ENCODE measurements at regions not wholly inside any gene's neighbourhood (a gene's known extent, or its start where the extent isn't known, plus 50 kb on each side); places are given as distances from the start of the nearest gene placed in this dataset.
"Not testable (repeated sequence)": the region's sequence is repeated elsewhere in the genome, so short reads cannot be mapped to it uniquely, and the experiment has no call there.

DNA sequence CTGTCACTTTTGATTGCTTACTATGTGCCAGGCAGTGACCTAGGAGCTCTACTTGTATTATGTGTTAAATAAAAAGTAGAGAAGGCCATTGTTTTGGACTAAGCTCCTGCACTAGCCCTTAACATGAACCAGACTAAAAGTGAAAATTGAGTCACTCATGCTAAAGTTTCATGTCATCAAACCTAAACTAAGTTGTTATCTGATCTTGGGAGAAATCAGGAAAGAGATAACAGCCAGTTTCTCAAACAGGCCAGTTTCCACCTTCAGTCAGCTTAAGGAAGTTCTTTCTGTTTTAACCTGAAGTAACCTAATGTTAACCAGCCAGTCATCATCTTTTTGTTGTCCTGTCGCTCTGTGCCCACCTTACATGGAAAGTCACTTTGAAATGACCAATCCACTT, 102.1 kb upstream of the MARK1 start:
- ATAC-seq (no peak), DNase-seq (ENCODE audit: low read depth, low spot score) (no peak)
- Histone ChIP-seq H3K4me3 (ENCODE audit: low read depth in 2 of 2, low read length in 2 of 2) (no peak overlapping the region), H3K36me3 (ENCODE audit: control insufficient read depth, insufficient read depth, low read length) (no peaks in the 10 kb centered on the region), H3K9me3 (ENCODE audit: control insufficient read depth, insufficient read depth, low read depth, low read length) (no peaks in the 10 kb centered on the region), H3K27me3 (ENCODE audit: control insufficient read depth, insufficient read depth, low read length) (no peaks in the 10 kb centered on the region), H3K4me1 (ENCODE audit: control insufficient read depth, insufficient read depth, low read length) (no peaks in the 10 kb centered on the region), H3K27ac (ENCODE audit: low read length) (no peak overlapping the region)
- intact Hi-C loops (cut with micrococcal nuclease; ENCODE audit: unreplicated experiment), result no loop called here
- TF ChIP-seq, protein P1, sequence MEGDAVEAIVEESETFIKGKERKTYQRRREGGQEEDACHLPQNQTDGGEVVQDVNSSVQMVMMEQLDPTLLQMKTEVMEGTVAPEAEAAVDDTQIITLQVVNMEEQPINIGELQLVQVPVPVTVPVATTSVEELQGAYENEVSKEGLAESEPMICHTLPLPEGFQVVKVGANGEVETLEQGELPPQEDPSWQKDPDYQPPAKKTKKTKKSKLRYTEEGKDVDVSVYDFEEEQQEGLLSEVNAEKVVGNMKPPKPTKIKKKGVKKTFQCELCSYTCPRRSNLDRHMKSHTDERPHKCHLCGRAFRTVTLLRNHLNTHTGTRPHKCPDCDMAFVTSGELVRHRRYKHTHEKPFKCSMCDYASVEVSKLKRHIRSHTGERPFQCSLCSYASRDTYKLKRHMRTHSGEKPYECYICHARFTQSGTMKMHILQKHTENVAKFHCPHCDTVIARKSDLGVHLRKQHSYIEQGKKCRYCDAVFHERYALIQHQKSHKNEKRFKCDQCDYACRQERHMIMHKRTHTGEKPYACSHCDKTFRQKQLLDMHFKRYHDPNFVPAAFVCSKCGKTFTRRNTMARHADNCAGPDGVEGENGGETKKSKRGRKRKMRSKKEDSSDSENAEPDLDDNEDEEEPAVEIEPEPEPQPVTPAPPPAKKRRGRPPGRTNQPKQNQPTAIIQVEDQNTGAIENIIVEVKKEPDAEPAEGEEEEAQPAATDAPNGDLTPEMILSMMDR (IDR thresholded peaks at IDR 0.05), result no peak
- TF ChIP-seq SIN3A (IDR thresholded peaks at IDR 0.05; ENCODE audit: borderline replicate concordance, insufficient read depth, low read depth, low read length), result no peak
- TF ChIP-seq POLR2AphosphoS5 (IDR thresholded peaks at IDR 0.05; ENCODE audit: low read depth, low read length), result no peak
- ChIA-PET POLR2A (no interaction called here), CTCF (no interaction called here)
- in situ Hi-C loops (cut with HindIII; ENCODE audit: low pct_unique_long_range_greater_than_20kb, low sequenced_read_pairs), result no loop called here
- BruUV-seq (replicated peaks), result no TSS peak

DNA sequence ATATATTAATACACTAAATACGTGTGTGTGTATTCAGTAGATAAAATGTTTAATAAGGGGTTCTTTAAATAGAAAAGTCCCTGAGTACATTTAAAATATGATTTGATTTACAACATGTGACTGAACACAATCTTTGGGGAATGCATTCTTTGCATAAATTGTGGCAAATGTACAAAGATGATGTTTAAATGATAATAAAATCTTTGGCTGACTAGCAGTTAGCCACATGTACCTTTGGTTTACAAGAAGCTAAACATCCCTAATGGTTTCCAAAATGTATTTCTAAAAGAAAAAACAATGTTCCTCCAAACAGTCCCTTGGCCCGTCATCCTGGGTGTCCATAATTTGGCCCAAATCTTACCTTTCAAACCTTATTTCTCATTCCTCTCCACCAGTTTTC, 106.4 kb upstream of the MARK1 start:
- ChIA-PET CTCF (no interaction called here), POLR2A (no interaction called here)
- Histone ChIP-seq H3K9me3 (ENCODE audit: control insufficient read depth, insufficient read depth, low read depth, low read length) (no peaks in the 10 kb centered on the region), H3K27me3 (ENCODE audit: control insufficient read depth, insufficient read depth, low read length) (no peaks in the 10 kb centered on the region), H3K4me1 (ENCODE audit: control insufficient read depth, insufficient read depth, low read length) (no peaks in the 10 kb centered on the region; the same call in 1 of the 2 replicates), H3K27ac (ENCODE audit: low read length) (no peak overlapping the region), H3K36me3 (ENCODE audit: control insufficient read depth, insufficient read depth, low read length) (no peaks in the 10 kb centered on the region), H3K4me3 (ENCODE audit: low read depth in 2 of 2, low read length in 2 of 2) (no peak overlapping the region)
- in situ Hi-C loops (cut with HindIII; ENCODE audit: low pct_unique_long_range_greater_than_20kb, low sequenced_read_pairs), result no loop called here
- DNase-seq (ENCODE audit: low read depth, low spot score), result no peak
- ATAC-seq, result no peak
- BruUV-seq (replicated peaks), result no TSS peak
- TF ChIP-seq, protein P1 (IDR thresholded peaks at IDR 0.05), result no peak
- TF ChIP-seq SIN3A (IDR thresholded peaks at IDR 0.05; ENCODE audit: borderline replicate concordance, insufficient read depth, low read depth, low read length) (no peak), TCF7L2 (IDR thresholded peaks at IDR 0.05; ENCODE audit: low read depth, low read length) (no peak)
- intact Hi-C loops (cut with micrococcal nuclease; ENCODE audit: unreplicated experiment), result no loop called here

DNA sequence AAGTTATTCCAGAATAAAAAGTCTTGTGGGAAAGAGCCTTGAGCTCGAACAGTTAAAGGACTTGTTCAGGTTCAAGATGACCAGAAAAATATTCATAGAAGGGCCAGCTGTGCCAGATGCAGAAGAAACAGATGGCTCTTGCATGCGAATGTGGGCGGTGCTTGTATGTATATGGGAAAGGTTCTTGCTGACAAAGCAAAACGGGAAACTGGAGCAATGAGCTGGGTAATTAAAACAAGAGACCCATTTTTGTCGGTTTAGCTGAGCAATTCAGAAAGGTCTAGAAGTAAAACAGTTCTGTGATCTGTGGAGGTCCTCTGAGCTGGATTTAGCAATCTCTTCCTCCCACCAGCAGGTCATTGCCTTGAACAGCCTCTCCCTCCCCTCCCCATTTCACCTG, 107.2 kb upstream of the MARK1 start:
- ChIA-PET POLR2A (no interaction called here), CTCF (no interaction called here)
- TF ChIP-seq TCF7L2 (IDR thresholded peaks at IDR 0.05; ENCODE audit: low read depth, low read length) (no peak), POLR2AphosphoS5 (IDR thresholded peaks at IDR 0.05; ENCODE audit: low read depth, low read length) (no peak), SIN3A (IDR thresholded peaks at IDR 0.05; ENCODE audit: borderline replicate concordance, insufficient read depth, low read depth, low read length) (no peak)
- TF ChIP-seq, protein P1 (IDR thresholded peaks at IDR 0.05), result no peak
- TF ChIP-seq, protein P2, sequence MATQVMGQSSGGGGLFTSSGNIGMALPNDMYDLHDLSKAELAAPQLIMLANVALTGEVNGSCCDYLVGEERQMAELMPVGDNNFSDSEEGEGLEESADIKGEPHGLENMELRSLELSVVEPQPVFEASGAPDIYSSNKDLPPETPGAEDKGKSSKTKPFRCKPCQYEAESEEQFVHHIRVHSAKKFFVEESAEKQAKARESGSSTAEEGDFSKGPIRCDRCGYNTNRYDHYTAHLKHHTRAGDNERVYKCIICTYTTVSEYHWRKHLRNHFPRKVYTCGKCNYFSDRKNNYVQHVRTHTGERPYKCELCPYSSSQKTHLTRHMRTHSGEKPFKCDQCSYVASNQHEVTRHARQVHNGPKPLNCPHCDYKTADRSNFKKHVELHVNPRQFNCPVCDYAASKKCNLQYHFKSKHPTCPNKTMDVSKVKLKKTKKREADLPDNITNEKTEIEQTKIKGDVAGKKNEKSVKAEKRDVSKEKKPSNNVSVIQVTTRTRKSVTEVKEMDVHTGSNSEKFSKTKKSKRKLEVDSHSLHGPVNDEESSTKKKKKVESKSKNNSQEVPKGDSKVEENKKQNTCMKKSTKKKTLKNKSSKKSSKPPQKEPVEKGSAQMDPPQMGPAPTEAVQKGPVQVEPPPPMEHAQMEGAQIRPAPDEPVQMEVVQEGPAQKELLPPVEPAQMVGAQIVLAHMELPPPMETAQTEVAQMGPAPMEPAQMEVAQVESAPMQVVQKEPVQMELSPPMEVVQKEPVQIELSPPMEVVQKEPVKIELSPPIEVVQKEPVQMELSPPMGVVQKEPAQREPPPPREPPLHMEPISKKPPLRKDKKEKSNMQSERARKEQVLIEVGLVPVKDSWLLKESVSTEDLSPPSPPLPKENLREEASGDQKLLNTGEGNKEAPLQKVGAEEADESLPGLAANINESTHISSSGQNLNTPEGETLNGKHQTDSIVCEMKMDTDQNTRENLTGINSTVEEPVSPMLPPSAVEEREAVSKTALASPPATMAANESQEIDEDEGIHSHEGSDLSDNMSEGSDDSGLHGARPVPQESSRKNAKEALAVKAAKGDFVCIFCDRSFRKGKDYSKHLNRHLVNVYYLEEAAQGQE (IDR thresholded peaks at IDR 0.05; ENCODE audit: insufficient read depth in 1 of 2, low read depth in 2 of 2, low read length in 1 of 2), result no peak
- Histone ChIP-seq H3K4me3 (ENCODE audit: low read depth in 2 of 2, low read length in 2 of 2) (no peak overlapping the region), H3K4me1 (ENCODE audit: control insufficient read depth, insufficient read depth, low read length) (no peaks in the 10 kb centered on the region; the same call in 1 of the 2 replicates), H3K9me3 (ENCODE audit: control insufficient read depth, insufficient read depth, low read depth, low read length) (no peaks in the 10 kb centered on the region), H3K27ac (ENCODE audit: low read length) (no peak overlapping the region), H3K36me3 (ENCODE audit: control insufficient read depth, insufficient read depth, low read length) (no peaks in the 10 kb centered on the region), H3K27me3 (ENCODE audit: control insufficient read depth, insufficient read depth, low read length) (no peaks in the 10 kb centered on the region)
- in situ Hi-C loops (cut with HindIII; ENCODE audit: low pct_unique_long_range_greater_than_20kb, low sequenced_read_pairs) (no loop called here), intact Hi-C loops (cut with micrococcal nuclease; ENCODE audit: unreplicated experiment) (no loop called here)
- no peak for ATAC-seq
- BruUV-seq (replicated peaks), result no TSS peak
- DNase-seq (ENCODE audit: low read depth, low spot score), result no peak

DNA sequence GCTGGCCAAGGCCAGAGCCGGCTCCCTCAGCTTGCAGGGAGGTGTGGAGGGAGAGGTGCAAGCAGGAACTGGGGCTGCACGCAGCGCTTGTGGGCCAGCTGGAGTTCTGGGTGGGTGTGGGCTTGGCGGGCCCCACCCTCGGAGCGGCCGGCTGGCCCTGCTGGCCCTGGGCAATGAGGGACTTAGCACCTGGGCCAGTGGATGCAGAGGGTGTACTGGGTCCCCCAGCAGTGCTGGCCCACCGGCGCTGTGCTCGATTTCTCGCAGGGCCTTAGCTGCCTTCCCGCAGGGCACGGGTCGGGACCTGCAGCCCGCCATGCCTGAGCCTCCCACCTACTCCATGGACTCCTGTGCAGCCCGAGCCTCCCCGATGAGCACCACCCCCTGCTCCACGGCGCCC, 115.6 kb upstream of the MARK1 start:
- in situ Hi-C loops (cut with HindIII; ENCODE audit: low pct_unique_long_range_greater_than_20kb, low sequenced_read_pairs); H3K4me3 ChIP-seq (ENCODE audit: low read depth in 2 of 2, low read length in 2 of 2); H3K27me3 ChIP-seq (ENCODE audit: control insufficient read depth, insufficient read depth, low read length); CTCF ChIA-PET; intact Hi-C loops (cut with micrococcal nuclease; ENCODE audit: unreplicated experiment); POLR2A ChIA-PET; ATAC-seq; H3K9me3 ChIP-seq (ENCODE audit: control insufficient read depth, insufficient read depth, low read depth, low read length); H3K36me3 ChIP-seq (ENCODE audit: control insufficient read depth, insufficient read depth, low read length); BruUV-seq (replicated peaks); DNase-seq (ENCODE audit: low read depth, low spot score); H3K27ac ChIP-seq (ENCODE audit: low read length); H3K4me1 ChIP-seq (ENCODE audit: control insufficient read depth, insufficient read depth, low read length): not testable (repeated sequence)
